HG03558 (cell line): ENCODE measurements at regions not wholly inside any gene's neighbourhood (a gene's known extent, or its start where the extent isn't known, plus 50 kb on each side); places are given as distances from the start of the nearest gene placed in this dataset.

Experiments
- ATAC-seq: cut with Tn5 transposase; IDR thresholded peaks from one replicate; pipeline ENCODE4 v1.9.1; 2021; ENCODE audit warnings: moderate number of reproducible peaks; ENCODE audit not compliant: unreplicated experiment; ENCODE audit errors: extremely low read depth

- ATAC-seq = no peak
These were observed 513.9 kb downstream of the TLE4 start for GRCh38 chr9:80085668-80086067.

GRCh38 chr9:80082213-80082612, 510.4 kb downstream of the TLE4 start:
- ATAC-seq = no peak

- no peak for ATAC-seq
These were observed 507.1 kb downstream of the TLE4 start for GRCh38 chr9:80078826-80079225.

GRCh38 chr9:80077059-80077458, 505.3 kb downstream of the TLE4 start:
- no peak for ATAC-seq

- ATAC-seq = no peak
These were observed 504.4 kb downstream of the TLE4 start for GRCh38 chr9:80076162-80076561.

GRCh38 chr9:80074439-80074838, 502.7 kb downstream of the TLE4 start:
- no peak for ATAC-seq

- no peak for ATAC-seq
These were observed 500.7 kb downstream of the TLE4 start for GRCh38 chr9:80072451-80072850.

- ATAC-seq = no peak
These were observed 498.4 kb downstream of the TLE4 start for GRCh38 chr9:80070071-80070742.

- no peak for ATAC-seq
These were observed 495.2 kb downstream of the TLE4 start for GRCh38 chr9:80066931-80067330.

GRCh38 chr9:80062567-80062966, 490.8 kb downstream of the TLE4 start:
- no peak for ATAC-seq

GRCh38 chr9:80061940-80062339, 490.2 kb downstream of the TLE4 start:
- ATAC-seq = no peak

GRCh38 chr9:80061096-80061495, 489.3 kb downstream of the TLE4 start:
- no peak for ATAC-seq

- no peak for ATAC-seq
These were observed 488.2 kb downstream of the TLE4 start for GRCh38 chr9:80059979-80060378.

GRCh38 chr9:80059191-80059590, 487.4 kb downstream of the TLE4 start:
- no peak for ATAC-seq

GRCh38 chr9:80052830-80053229, 481.1 kb downstream of the TLE4 start:
- ATAC-seq = no peak

- ATAC-seq = no peak
These were observed 477.5 kb downstream of the TLE4 start for GRCh38 chr9:80049096-80049782.

- no peak for ATAC-seq
These were observed 474.7 kb downstream of the TLE4 start for GRCh38 chr9:80046481-80046880.

- ATAC-seq = no peak
These were observed 470.1 kb downstream of the TLE4 start for GRCh38 chr9:80041821-80042220.

- no peak for ATAC-seq
These were observed 468.7 kb downstream of the TLE4 start for GRCh38 chr9:80040457-80040856.

- ATAC-seq = no peak
These were observed 459.0 kb downstream of the TLE4 start for GRCh38 chr9:80030801-80031200.

- ATAC-seq = no peak
These were observed 456.7 kb downstream of the TLE4 start for GRCh38 chr9:80028501-80028900.
